Trophoblast cell (in vitro differentiated cells and primary cell): ENCODE measurements at regions not wholly inside any gene's neighbourhood (a gene's known extent, or its start where the extent isn't known, plus 50 kb on each side); places are given as distances from the start of the nearest gene placed in this dataset.

ENCODE experiments used
- DNase-seq, 2 donors: peaks; one replicate each; pipeline ENCODE4 v3.0.0-alpha.2; 2016
- H2AFZ ChIP-seq: 2 replicates; pipeline ENCODE4 v1.6.1; 2013; ENCODE audit warnings: low read length, moderate library complexity, mild to moderate bottlenecking; ENCODE audit not compliant: insufficient read depth, poor library complexity
- H2AK5ac ChIP-seq: 2 replicates; pipeline ENCODE4 v1.6.1; 2013; ENCODE audit warnings: mild to moderate bottlenecking, low read length
- H2BK120ac ChIP-seq: 2 replicates; pipeline ENCODE4 v1.6.1; 2013; ENCODE audit warnings: low read length, mild to moderate bottlenecking, moderate library complexity; ENCODE audit not compliant: insufficient read depth, poor library complexity
- H2BK12ac ChIP-seq: 2 replicates; pipeline ENCODE4 v1.6.1; 2013; ENCODE audit warnings: mild to moderate bottlenecking, low read length, moderate library complexity
- H2BK5ac ChIP-seq: 2 replicates; pipeline ENCODE4 v1.6.1; 2013; ENCODE audit warnings: low read length, low read depth, moderate library complexity, mild to moderate bottlenecking; ENCODE audit not compliant: poor library complexity
- H3K14ac ChIP-seq: 2 replicates; pipeline ENCODE4 v1.6.1; 2013; ENCODE audit warnings: mild to moderate bottlenecking, low read length
- H3K18ac ChIP-seq: 2 replicates; pipeline ENCODE4 v1.6.1; 2013; ENCODE audit warnings: mild to moderate bottlenecking, low read length
- H3K23ac ChIP-seq: 2 replicates; pipeline ENCODE4 v1.6.1; 2013; ENCODE audit warnings: low read length
- H3K27ac ChIP-seq: 2 replicates; pipeline ENCODE4 v1.5.1; 2013; ENCODE audit warnings: low read depth, mild to moderate bottlenecking, inconsistent platforms, low read length, moderate library complexity
- H3K27me3 ChIP-seq: 2 replicates; pipeline ENCODE4 v1.6.1; 2013; ENCODE audit warnings: inconsistent platforms, mild to moderate bottlenecking, low read length, moderate library complexity; ENCODE audit not compliant: insufficient read depth
- H3K36me3 ChIP-seq, 2 experiments: 1 replicate in 1 of 2; 2 replicates in 1 of 2; pipeline ENCODE4 v1.6.1; 2013; ENCODE audit warnings: low read length in 2 of 2, mild to moderate bottlenecking in 2 of 2, moderate library complexity in 1 of 2; ENCODE audit not compliant: insufficient read depth in 2 of 2, control insufficient read depth in 1 of 2
- H3K4ac ChIP-seq: 2 replicates; pipeline ENCODE4 v1.6.1; 2013; ENCODE audit warnings: low read depth, mild to moderate bottlenecking, low read length, moderate library complexity
- H3K4me1 ChIP-seq, 2 experiments: 1 replicate in 1 of 2; 2 replicates in 1 of 2; pipeline ENCODE4 v1.6.1; 2013; ENCODE audit warnings: low read length in 2 of 2, mild to moderate bottlenecking in 2 of 2, moderate library complexity in 1 of 2; ENCODE audit not compliant: insufficient read depth in 2 of 2, control insufficient read depth in 1 of 2
- H3K4me2 ChIP-seq: 2 replicates; pipeline ENCODE4 v1.6.1; 2013; ENCODE audit warnings: inconsistent platforms, mild to moderate bottlenecking, low read length, moderate library complexity
- H3K4me3 ChIP-seq: 2 replicates; pipeline ENCODE4 v1.5.1; 2013; ENCODE audit warnings: mild to moderate bottlenecking, low read depth, low read length, inconsistent platforms
- H3K79me1 ChIP-seq: one replicate; pipeline ENCODE4 v1.6.1; 2013; ENCODE audit warnings: low read length
- H3K79me2 ChIP-seq: 2 replicates; pipeline ENCODE4 v1.6.1; 2013; ENCODE audit warnings: low read length, mild to moderate bottlenecking; ENCODE audit not compliant: control insufficient read depth, insufficient read depth, poor library complexity
- H3K9ac ChIP-seq: 2 replicates; pipeline ENCODE4 v1.6.1; 2013; ENCODE audit warnings: mild to moderate bottlenecking, low read length
- H3K9me3 ChIP-seq: 2 replicates; pipeline ENCODE4 v1.6.1; 2013; ENCODE audit warnings: low read depth, mild to moderate bottlenecking, control low read depth, inconsistent platforms, low read length; ENCODE audit not compliant: insufficient read depth
- H4K12ac ChIP-seq: 2 replicates; pipeline ENCODE4 v1.6.1; 2013; ENCODE audit warnings: low read depth, mild to moderate bottlenecking, low read length, moderate library complexity
- H4K8ac ChIP-seq: 2 replicates; pipeline ENCODE4 v1.6.1; 2013; ENCODE audit warnings: low read depth, mild to moderate bottlenecking, low read length, moderate library complexity
- H4K91ac ChIP-seq: one replicate; pipeline ENCODE4 v1.6.1; 2013; ENCODE audit warnings: low read depth, mild to moderate bottlenecking, low read length, moderate library complexity
- WGBS: extraction: QIAGEN DNeasy Blood & Tissue Kit; methylation state at CpG from one replicate; pipeline ENCODE4 v1.1.7; 2013; ENCODE audit warnings: missing lambda C conversion rate; ENCODE audit not compliant: insufficient read length, insufficient coverage; ENCODE audit errors: extremely low coverage; 5-methylcytosine and 5-hydroxymethylcytosine counted together

DNA sequence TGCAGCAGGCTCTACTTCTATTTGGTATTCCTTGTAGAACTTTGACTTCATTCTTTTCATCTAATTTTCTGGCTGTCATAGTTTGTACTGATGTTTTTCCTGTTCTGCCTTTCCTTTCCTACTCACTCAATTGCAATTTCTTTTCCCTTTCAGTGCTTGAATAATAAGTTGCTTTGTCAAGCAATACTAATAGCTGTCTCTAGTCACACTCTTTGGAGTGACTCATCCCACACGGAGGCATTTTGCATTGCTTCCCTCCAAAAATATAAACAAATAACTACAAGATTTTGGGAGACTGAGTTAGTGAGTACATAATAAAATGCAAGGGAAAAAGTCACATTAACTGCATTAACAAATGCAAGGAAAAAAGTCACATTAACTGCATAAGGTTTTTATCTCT, 465.9 kb downstream of the CDH9 start:
- H3K23ac ChIP-seq = no peak overlapping the region

GRCh38 chr5:26569929-26570258, 468.5 kb downstream of the CDH9 start:
- no peak for DNase-seq
- Histone ChIP-seq H2BK120ac (no peak overlapping the region), H2AFZ (no peak overlapping the region), H3K36me3 (no peaks in the 10 kb centered on the region), H3K4me3 (no peak overlapping the region), H4K8ac (no peak overlapping the region), H3K79me2 (no peaks in the 10 kb centered on the region), H3K14ac (no peak overlapping the region), H2BK12ac (no peak overlapping the region), H3K4me2 (no peak overlapping the region), H2BK5ac (no peak overlapping the region), H3K9ac (no peak overlapping the region), H3K23ac (no peak overlapping the region), H3K79me1 (no peaks in the 10 kb centered on the region), H4K12ac (no peak overlapping the region), H2AK5ac (no peak overlapping the region), H3K27me3 (no peaks in the 10 kb centered on the region), H3K4me1 (no peaks in the 10 kb centered on the region), H3K4ac (no peak overlapping the region), H3K18ac (no peak overlapping the region), H3K27ac (no peak overlapping the region), H3K9me3 (peaks cover 4% of the 10 kb centered on the region), H4K91ac (no peak overlapping the region)
- WGBS = no CpG with 5 or more reads among the region's 14 CpGs

More for the DNA sequence above, 465.9 kb downstream of the CDH9 start:
- H4K91ac ChIP-seq = no peak overlapping the region
- H3K9me3 ChIP-seq = peaks cover 4% of the 10 kb centered on the region
- H3K79me1 ChIP-seq = no peaks in the 10 kb centered on the region
- no peak overlapping the region for H2BK12ac ChIP-seq
- H4K8ac ChIP-seq = no peak overlapping the region
- H3K9ac ChIP-seq = no peak overlapping the region
- no peak overlapping the region for H3K14ac ChIP-seq
- no peak overlapping the region for H4K12ac ChIP-seq
- no peak overlapping the region for H3K4me2 ChIP-seq
- no peak overlapping the region for H3K27ac ChIP-seq
- H2AFZ ChIP-seq = no peak overlapping the region
- WGBS = no CpG with 5 or more reads among the region's 1 CpG
- no peak overlapping the region for H2BK120ac ChIP-seq
- no peak overlapping the region for H3K18ac ChIP-seq
- H2BK5ac ChIP-seq = no peak overlapping the region
- no peak for DNase-seq
- H3K4ac ChIP-seq = no peak overlapping the region
- no peaks in the 10 kb centered on the region for H3K36me3 ChIP-seq
- H3K27me3 ChIP-seq = no peaks in the 10 kb centered on the region
- no peak overlapping the region for H2AK5ac ChIP-seq
- H3K4me3 ChIP-seq = no peak overlapping the region
- H3K79me2 ChIP-seq = no peaks in the 10 kb centered on the region
- H3K4me1 ChIP-seq = no peaks in the 10 kb centered on the region

GRCh38 chr5:26569241-26569928, 469.0 kb downstream of the CDH9 start:
- Histone ChIP-seq H3K27me3 (no peaks in the 10 kb centered on the region), H3K4me2 (no peak overlapping the region), H3K4me3 (no peak overlapping the region), H3K14ac (no peak overlapping the region), H2BK120ac (no peak overlapping the region), H3K9ac (no peak overlapping the region), H3K23ac (no peak overlapping the region), H2AK5ac (no peak overlapping the region), H3K36me3 (no peaks in the 10 kb centered on the region), H3K27ac (no peak overlapping the region), H4K8ac (no peak overlapping the region), H4K91ac (no peak overlapping the region), H3K79me1 (no peaks in the 10 kb centered on the region), H2BK5ac (no peak overlapping the region), H3K18ac (no peak overlapping the region), H3K9me3 (peaks cover 4% of the 10 kb centered on the region), H3K79me2 (no peaks in the 10 kb centered on the region), H3K4me1 (no peaks in the 10 kb centered on the region), H2AFZ (no peak overlapping the region), H4K12ac (no peak overlapping the region), H3K4ac (no peak overlapping the region), H2BK12ac (no peak overlapping the region)
- DNase-seq = no peak
- WGBS = no CpG with 5 or more reads among the region's 26 CpGs

DNA sequence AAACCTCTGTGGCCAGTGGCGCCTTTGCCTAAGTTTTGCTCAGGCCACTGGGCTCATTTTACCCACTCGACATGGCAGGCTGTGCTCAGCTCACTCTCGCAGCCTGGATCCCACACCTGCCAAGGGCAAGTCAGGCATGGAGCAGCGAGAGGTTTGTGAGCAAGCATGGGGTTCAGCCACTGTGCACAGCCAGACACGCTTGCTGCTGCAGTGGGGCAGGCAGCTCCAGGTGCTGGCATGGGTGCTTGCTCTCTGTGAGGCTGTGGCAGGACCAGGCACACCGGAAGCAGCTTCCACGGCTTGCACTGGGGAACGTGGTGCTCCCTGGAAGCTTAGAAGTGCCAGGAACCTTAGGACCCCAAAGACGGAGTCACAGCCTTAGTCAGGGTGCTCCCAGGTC, 470.1 kb downstream of the CDH9 start:
- Histone ChIP-seq H4K12ac (no peak overlapping the region), H3K79me2 (no peaks in the 10 kb centered on the region), H3K18ac (no peak overlapping the region), H3K36me3 (no peaks in the 10 kb centered on the region), H3K27me3 (no peaks in the 10 kb centered on the region), H4K8ac (no peak overlapping the region), H2BK5ac (no peak overlapping the region), H3K79me1 (no peaks in the 10 kb centered on the region), H3K23ac (no peak overlapping the region), H2AK5ac (no peak overlapping the region), H3K4ac (no peak overlapping the region), H3K4me3 (no peak overlapping the region), H3K4me1 (no peaks in the 10 kb centered on the region), H3K4me2 (no peak overlapping the region), H2BK120ac (no peak overlapping the region), H4K91ac (no peak overlapping the region), H2BK12ac (no peak overlapping the region), H3K14ac (no peak overlapping the region), H3K9me3 (peaks cover 4% of the 10 kb centered on the region), H3K27ac (no peak overlapping the region), H3K9ac (no peak overlapping the region), H2AFZ (no peak overlapping the region)
- no CpG with 5 or more reads among the region's 9 CpGs for WGBS
- no peak for DNase-seq
